Islet precursor cell (in vitro differentiated cells): ENCODE measurements at regions not wholly inside any gene's neighbourhood (a gene's known extent, or its start where the extent isn't known, plus 50 kb on each side); places are given as distances from the start of the nearest gene placed in this dataset.
A peak's percentile ranks its signal among the peaks of the same experiment; 100 is the strongest.

Experiments
- DNase-seq: peaks from one replicate; pipeline ENCODE4 v3.0.0-alpha.2; 2018

DNA sequence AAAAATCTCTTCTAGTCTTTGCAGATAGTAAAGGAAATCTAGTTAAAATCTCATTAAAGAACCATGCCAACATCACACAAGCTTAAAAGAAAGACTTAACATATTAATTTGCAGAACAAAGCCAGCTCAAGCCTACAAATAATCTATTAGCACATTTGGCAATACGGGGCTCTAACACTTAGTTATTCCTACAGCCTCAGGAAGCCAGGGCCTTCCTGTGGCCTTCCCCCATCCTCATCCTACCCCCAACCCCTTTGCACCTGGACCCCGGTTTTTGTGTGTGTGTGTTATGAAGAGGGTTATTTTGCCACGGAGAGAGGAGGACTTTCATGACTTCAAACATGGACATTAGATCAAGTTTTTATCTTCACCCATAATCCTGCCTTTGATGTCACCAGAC, 64.6 kb downstream of the FOXB2 start:
- no peak for DNase-seq

- DNase-seq = peak; percentile 58
Observed at GRCh38 chr9:77085416-77085815, 66.0 kb downstream of the FOXB2 start.

DNA sequence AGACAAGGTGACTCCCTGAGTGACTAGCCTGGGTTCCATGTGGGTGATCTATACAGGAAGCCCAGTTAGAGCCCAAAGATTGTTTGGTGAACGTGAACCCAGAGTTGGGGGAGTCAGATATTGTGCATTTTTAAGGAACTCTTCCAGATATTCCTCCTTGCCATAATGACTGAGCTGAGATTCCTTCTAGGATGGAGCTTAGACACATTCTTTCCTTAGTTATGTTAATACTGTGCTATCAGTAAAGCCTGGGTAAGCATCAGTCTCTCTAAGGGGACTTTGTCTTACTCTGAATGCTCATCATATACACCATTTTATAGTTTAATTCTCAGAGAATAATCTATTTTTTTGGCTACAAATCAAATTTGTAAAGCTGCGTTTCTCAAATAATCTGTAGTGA, 68.1 kb downstream of the FOXB2 start:
- DNase-seq = no peak

DNA sequence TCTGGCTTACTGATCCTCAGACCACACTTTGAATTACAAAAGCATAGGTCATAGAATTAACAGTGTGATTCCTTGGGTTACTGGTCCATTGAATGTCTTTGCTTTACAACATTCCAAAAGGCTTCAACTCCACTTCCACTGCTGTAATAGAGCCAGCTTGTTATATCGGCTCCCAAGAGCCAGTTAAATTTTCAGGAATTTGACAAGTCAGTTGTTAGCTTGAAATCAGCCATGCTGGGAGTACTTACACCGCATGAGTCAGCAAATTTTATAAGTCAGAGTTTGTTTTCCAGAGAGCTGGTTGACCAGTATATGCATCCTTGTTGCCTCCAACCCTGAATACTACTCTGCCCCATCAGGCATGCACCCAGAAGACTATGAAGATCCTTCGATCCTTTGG, 73.1 kb downstream of the FOXB2 start:
- DNase-seq = peak; percentile 59

- no peak for DNase-seq
Observed at GRCh38 chr9:77094150-77094549, 74.7 kb downstream of the FOXB2 start.

DNA sequence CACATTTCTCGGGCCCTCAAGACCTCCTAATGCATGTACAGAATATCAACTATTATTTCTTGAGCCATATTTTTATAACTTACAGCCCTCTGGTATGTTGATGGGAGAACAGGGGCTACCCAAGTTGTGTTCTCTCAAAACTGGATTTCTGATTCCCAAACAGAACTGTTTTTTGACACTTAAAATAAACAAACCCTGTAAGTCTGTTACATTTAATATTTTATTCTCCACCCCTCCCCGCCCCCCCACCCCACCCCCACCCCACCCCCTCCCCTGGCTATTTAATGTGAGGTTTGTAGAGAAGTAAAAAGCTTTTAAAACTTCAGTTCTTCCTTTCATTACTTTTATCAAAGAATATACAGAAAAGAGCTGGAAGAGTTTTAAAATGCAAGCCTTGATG, 77.9 kb downstream of the FOXB2 start:
- no peak for DNase-seq

DNA sequence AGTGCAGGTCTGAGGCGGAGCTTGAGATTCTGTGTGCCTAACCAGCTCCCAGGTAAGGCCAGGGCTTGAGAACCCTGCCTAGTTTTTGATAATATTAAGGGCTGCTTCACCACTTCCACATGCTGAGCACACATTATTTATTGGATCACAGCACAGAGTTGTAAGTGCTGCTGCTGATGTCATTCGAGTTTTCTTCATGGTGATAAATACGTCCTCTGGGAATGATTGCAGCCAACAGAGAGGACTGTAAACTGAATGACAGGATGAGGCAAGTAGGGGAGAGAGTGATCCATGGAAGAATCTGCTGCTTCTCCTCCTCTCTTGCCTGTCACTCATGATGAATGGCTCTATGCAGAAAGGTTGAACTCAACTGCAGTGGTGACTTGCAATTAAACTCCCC, 77.9 kb upstream of the VPS13A start:
- DNase-seq = no peak

DNA sequence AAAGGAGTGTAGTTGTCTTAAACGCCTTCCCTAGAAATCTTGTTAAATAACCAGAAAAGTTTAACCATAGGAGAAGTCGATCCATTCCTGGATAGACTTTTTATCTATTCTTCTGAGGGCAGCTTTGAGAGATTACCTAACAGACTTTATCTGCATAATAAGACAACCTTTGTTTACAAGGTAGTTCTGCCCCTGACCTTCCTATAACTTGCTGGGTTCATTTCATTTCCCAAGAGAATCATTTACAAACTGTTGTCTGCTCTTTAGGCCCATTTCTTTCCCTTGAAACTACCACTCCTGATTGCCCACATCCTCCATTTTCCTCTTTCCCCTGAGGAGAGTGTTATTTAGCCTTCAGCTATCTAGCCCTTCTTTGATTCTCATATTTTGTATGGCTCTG, 65.9 kb upstream of the VPS13A start:
- no peak for DNase-seq

- DNase-seq = no peak
Observed at GRCh38 chr9:77125665-77126064, 51.7 kb upstream of the VPS13A start.

DNA sequence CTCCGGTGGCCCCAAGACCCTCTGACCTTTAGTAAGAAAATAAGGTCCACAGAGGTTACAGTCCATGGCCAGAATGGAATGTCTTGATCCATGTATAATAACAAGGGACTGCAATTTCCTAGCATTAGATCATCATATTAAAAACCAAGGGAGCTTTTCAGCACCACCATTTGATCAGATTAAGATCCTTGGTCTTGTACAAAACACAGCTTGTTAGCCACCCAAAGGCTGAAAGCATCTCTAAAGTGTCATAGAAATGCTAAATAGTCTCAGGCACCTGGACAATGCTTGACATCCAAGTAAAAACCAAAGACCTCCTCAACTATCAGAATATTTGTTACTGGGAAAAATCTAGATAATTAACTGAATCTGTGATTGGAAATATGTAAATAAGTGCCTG, 50.3 kb upstream of the VPS13A start:
- no peak for DNase-seq
